GM03348 (cell line): ENCODE measurements at regions not wholly inside any gene's neighbourhood (a gene's known extent, or its start where the extent isn't known, plus 50 kb on each side); places are given as distances from the start of the nearest gene placed in this dataset.

Experiments used
- DNase-seq: peaks from one replicate; pipeline ENCODE4 v3.0.0; 2012; ENCODE audit warnings: low spot score

DNA sequence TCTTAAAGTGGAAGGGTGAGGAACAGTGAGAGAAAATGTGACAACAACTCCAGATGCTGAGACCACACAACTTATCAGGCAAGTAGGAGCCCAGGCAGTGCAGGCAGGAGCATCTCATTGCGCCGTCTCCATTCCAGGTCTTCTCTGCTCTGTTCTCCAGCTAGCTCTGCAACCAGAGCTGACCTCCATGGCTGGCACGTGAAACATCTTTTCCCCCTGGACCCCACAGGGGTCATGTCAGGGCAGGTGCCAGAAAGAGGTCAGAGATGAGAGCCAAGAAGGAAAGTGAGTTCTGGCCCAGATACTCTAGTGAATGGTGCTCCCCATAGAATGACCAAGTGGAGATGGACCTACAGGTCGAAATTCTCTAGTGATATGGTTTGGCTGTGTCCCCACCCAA is 281.4 kb downstream of the SMOC2 start:
- no peak for DNase-seq

DNA sequence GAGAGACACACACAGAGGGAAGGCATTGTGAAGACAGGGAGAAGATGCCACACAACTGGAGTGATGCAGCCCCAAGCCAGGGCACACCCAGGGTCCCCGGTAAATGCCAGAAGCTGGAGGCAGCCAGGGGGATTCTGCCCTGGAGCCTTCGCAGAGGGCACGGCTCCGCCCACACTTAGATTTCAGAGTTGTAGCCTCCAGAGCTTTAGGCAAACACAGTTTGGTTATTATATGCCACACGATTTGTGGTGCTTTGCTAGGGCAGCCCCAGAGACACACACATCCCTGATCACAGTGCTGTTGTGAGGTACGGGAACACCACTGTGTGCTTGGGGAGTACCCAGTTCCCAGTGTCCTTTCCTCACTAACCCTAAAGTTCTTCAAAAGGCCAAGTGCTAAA is 280.6 kb downstream of the SMOC2 start:
- DNase-seq = no peak

DNA sequence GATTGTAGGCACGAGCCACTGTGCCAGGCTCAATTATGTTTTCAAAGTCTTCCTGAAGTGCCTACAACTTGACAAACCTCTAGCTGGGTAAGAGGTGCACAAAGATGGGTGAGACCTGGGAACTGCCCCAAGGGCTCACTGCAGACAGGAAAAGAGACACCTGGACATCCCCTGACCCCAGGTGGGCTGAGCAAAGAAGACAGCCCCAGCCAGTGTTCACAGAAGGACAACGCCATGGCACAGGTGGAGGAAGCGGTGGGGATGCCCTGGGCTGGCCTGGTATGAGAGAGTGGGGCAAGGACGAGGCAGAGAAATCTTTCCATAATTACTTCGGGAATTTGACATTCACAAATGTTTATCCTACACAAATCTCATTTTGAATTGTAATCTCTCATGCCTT is 278.9 kb downstream of the SMOC2 start:
- DNase-seq = no peak

DNA sequence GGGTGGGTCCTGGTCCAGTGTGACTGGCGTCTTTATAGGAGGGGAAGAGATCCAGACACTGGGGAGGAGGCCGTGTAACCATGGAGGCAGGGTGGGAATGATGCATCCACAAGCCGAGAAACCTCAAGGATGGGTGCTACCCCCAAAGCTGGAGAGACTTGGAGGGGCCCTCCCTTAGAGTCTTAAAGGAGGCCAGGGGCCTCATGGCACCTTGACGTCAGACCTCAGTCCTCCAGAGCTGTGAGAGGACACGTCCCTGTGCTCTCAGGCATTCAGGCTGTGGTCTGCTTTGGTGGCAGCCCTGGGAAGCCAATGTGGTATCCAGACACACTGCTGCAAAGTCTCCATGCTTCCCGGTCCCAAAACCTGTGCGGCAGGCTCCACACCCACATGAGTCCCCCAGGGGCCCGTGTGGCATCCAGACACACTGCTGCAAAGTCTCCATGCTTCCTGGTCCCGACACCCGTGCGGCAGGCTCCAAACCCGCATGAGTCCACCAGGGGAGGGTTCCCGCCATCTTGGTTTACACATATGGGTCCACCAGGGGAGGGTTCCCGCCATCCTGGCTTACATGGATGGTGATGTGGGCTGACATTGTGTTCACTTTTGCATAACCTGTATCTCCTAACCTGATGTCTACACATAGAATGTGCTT is 278.0 kb downstream of the SMOC2 start:
- DNase-seq = no peak
